ENCODE measurements at regions not wholly inside any gene's neighbourhood (a gene's known extent, or its start where the extent isn't known, plus 50 kb on each side); places are given as distances from the start of the nearest gene placed in this dataset.
A peak's percentile ranks its signal among the peaks of the same experiment; 100 is the strongest.
"Not testable (repeated sequence)": the region's sequence is repeated elsewhere in the genome, so short reads cannot be mapped to it uniquely, and the experiment has no call there.

DNA sequence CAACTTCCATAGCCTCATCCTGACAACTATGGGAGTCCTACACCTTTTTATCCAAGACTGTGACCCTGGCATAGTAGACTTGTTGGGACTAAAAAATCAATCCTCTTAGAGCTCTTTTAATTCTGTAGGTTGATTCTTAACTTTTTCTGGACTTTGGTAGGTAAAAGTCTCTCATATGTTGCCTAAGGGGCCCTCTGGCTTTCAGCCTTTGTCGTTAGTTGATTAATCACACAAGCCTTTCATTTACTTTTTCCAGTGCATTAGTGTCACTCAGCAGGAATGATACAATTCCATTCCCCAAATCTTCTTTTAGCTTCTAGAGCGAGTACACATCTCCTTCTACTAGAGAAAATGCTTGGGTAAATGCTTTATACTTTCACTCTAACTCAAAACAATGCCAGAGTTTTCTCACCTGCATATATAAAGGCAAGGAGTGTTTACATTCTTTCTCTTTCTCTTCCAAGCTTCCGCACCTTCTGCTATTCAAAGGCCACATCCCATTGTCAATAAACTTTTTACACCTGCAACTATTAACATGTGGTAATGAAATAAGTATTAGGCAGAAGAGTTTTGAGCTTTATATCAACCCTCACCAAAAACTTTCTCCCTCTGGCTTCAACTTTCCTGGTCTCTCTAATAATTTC lies 516.6 kb downstream of the FAM181B start:
- Histone ChIP-seq H3K4me1 (ENCODE audit: control insufficient read depth, insufficient read depth, low read length) (no peaks in the 10 kb centered on the region), H3K27ac (ENCODE audit: low read depth, low read length) (no peak overlapping the region), H3K9me3 (ENCODE audit: control insufficient read depth, insufficient read depth, low read length) (no peaks in the 10 kb centered on the region), H3K27me3 (ENCODE audit: control insufficient read depth, insufficient read depth, low read length) (no peaks in the 10 kb centered on the region), H3K36me3 (ENCODE audit: control insufficient read depth, insufficient read depth, low read length) (no peaks in the 10 kb centered on the region), H3K4me3 (ENCODE audit: low read depth, low read length) (no peak overlapping the region)
- DNase-seq (ENCODE audit: low read depth in 4 of 6, low spot score in 6 of 6) = no peak
- WGBS (ENCODE audit: insufficient coverage) = no CpG with 5 or more reads among the region's 3 CpGs

DNA sequence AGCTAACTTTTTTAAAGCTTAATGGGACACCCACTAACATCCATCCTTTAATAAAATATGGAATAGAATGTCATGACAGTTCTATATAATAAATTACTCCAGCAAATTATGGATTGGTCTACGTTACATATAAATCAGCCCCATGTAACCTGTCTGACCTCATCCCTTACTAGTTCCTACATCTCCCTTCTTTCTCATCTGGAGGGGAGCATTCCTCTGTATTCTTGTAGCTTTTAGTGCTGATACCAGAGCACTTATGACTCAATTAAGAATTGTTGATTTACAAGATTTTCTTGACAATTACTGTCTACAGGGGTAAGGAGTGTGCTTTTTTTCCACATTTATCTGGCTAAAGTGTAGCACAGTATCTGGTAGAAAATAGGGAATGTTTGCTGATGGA lies 523.7 kb downstream of the FAM181B start:
- H3K9me3 ChIP-seq (ENCODE audit: control insufficient read depth, insufficient read depth, low read length) = no peaks in the 10 kb centered on the region
- no peaks in the 10 kb centered on the region for H3K4me1 ChIP-seq (ENCODE audit: control insufficient read depth, insufficient read depth, low read length)
- no peak for DNase-seq (ENCODE audit: low read depth in 4 of 6, low spot score in 6 of 6)
- no peak overlapping the region for H3K4me3 ChIP-seq (ENCODE audit: low read depth, low read length)
- no CpG with 5 or more reads among the region's 1 CpG for WGBS (ENCODE audit: insufficient coverage)
- no peaks in the 10 kb centered on the region for H3K36me3 ChIP-seq (ENCODE audit: control insufficient read depth, insufficient read depth, low read length)
- H3K27ac ChIP-seq (ENCODE audit: low read depth, low read length) = no peak overlapping the region
- no peaks in the 10 kb centered on the region for H3K27me3 ChIP-seq (ENCODE audit: control insufficient read depth, insufficient read depth, low read length)

DNA sequence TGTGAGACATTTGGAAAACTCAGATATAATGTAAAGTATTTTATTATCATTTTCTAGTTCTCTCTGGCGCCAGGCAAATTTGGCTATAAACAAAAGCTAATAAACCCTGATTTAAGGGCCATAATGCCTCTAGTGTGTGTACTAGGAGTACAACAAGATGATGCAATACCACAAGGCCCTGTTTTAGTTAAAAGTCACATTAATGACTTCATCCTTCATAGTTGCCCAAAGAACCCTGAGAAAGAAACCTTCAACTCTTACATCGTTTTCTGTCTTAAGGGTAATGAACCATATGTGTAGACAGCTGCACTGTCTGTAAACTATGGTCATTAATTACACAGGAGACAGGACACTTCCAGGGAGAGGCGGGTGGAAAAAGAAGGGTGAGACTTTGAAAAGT lies 538.4 kb downstream of the FAM181B start:
- Histone ChIP-seq H3K4me1 (ENCODE audit: control insufficient read depth, insufficient read depth, low read length) (no peaks in the 10 kb centered on the region), H3K27me3 (ENCODE audit: control insufficient read depth, insufficient read depth, low read length) (no peaks in the 10 kb centered on the region), H3K27ac (ENCODE audit: low read depth, low read length) (no peak overlapping the region), H3K9me3 (ENCODE audit: control insufficient read depth, insufficient read depth, low read length) (no peaks in the 10 kb centered on the region), H3K4me3 (ENCODE audit: low read depth, low read length) (no peak overlapping the region), H3K36me3 (ENCODE audit: control insufficient read depth, insufficient read depth, low read length) (no peaks in the 10 kb centered on the region)
- peak in 1 of 6 donors; percentile 28 for DNase-seq (ENCODE audit: low read depth in 4 of 6, low spot score in 6 of 6)
- WGBS (ENCODE audit: insufficient coverage) = no CpG with 5 or more reads among the region's 3 CpGs

DNA sequence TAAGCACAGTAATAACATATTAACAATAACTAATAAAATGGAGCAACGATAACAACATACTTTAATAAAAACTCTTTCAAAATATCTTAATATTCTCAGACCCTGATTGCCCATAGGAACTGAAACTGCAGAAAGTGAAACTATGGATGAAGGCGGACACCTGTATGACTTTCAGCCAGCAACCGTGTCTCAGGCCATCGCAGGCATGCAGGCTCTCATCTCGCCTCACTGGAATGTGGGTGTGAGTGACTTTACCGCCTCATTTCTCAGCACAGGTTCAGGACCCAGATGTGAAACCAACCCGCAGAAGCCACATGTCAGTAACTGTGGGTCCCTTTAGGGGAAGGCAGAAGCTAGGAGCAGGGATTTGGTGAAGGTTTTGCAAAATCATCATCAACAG lies 539.1 kb downstream of the FAM181B start:
- no peak overlapping the region for H3K27ac ChIP-seq (ENCODE audit: low read depth, low read length)
- H3K27me3 ChIP-seq (ENCODE audit: control insufficient read depth, insufficient read depth, low read length) = no peaks in the 10 kb centered on the region
- H3K36me3 ChIP-seq (ENCODE audit: control insufficient read depth, insufficient read depth, low read length) = no peaks in the 10 kb centered on the region
- 100% methylated on average over 5 of the region's 7 CpGs for WGBS (ENCODE audit: insufficient coverage)
- no peak for DNase-seq (ENCODE audit: low read depth in 4 of 6, low spot score in 6 of 6)
- H3K4me3 ChIP-seq (ENCODE audit: low read depth, low read length) = no peak overlapping the region
- H3K4me1 ChIP-seq (ENCODE audit: control insufficient read depth, insufficient read depth, low read length) = no peaks in the 10 kb centered on the region
- no peaks in the 10 kb centered on the region for H3K9me3 ChIP-seq (ENCODE audit: control insufficient read depth, insufficient read depth, low read length)

DNA sequence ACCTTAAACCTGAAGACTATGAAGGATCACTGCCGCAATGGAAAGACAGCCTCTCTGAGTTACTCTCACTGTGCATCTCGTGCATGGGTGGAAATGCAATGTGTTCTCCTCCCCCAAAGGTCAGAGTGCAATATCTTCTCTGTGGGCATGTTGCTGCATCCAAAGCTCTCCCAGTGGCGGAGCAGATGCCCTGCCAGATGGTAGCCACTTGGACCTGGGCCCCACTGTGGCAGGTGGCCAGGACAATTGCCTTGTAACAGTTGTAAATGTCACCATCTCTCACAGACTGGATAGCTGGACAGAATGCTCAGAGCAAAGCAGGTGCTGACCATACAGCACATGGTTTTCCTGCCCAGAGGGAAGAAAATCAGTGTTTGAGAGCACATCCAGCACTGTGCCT lies 542.0 kb downstream of the FAM181B start:
- no peak overlapping the region for H3K27ac ChIP-seq (ENCODE audit: low read depth, low read length)
- H3K27me3 ChIP-seq (ENCODE audit: control insufficient read depth, insufficient read depth, low read length) = no peaks in the 10 kb centered on the region
- H3K36me3 ChIP-seq (ENCODE audit: control insufficient read depth, insufficient read depth, low read length) = no peaks in the 10 kb centered on the region
- no peaks in the 10 kb centered on the region for H3K4me1 ChIP-seq (ENCODE audit: control insufficient read depth, insufficient read depth, low read length)
- 59% methylated on average over 3 of the region's 3 CpGs for WGBS (ENCODE audit: insufficient coverage)
- DNase-seq (ENCODE audit: low read depth in 4 of 6, low spot score in 6 of 6) = peak in 3 of 6 donors; percentile 6 to 61 (median 49)
- H3K4me3 ChIP-seq (ENCODE audit: low read depth, low read length) = no peak overlapping the region
- no peaks in the 10 kb centered on the region for H3K9me3 ChIP-seq (ENCODE audit: control insufficient read depth, insufficient read depth, low read length)

DNA sequence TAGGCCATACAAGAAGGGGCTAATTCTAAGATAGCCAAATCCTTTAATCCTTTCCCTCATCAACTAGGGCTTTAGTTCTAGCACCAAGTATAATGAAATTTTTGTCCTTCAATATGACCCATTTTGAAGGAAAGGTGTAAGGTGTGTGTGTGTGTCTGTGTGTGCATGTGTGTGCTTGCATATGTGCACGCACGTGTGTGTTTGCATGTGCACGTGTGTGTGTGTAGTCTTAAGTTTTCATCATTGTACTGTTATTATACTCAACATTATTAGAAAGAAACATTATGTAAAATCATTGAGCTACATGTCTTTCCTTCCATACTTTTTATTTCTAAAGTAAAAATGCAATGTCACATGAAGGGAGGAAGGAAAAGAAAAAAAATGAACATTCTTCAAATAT lies 547.7 kb downstream of the FAM181B start:
- Histone ChIP-seq H3K27ac (ENCODE audit: low read depth, low read length) (no peak overlapping the region), H3K4me3 (ENCODE audit: low read depth, low read length) (no peak overlapping the region), H3K4me1 (ENCODE audit: control insufficient read depth, insufficient read depth, low read length) (no peaks in the 10 kb centered on the region), H3K27me3 (ENCODE audit: control insufficient read depth, insufficient read depth, low read length) (no peaks in the 10 kb centered on the region), H3K36me3 (ENCODE audit: control insufficient read depth, insufficient read depth, low read length) (no peaks in the 10 kb centered on the region), H3K9me3 (ENCODE audit: control insufficient read depth, insufficient read depth, low read length) (no peaks in the 10 kb centered on the region)
- DNase-seq (ENCODE audit: low read depth in 4 of 6, low spot score in 6 of 6) = no peak
- no CpG with 5 or more reads among the region's 3 CpGs for WGBS (ENCODE audit: insufficient coverage)

DNA sequence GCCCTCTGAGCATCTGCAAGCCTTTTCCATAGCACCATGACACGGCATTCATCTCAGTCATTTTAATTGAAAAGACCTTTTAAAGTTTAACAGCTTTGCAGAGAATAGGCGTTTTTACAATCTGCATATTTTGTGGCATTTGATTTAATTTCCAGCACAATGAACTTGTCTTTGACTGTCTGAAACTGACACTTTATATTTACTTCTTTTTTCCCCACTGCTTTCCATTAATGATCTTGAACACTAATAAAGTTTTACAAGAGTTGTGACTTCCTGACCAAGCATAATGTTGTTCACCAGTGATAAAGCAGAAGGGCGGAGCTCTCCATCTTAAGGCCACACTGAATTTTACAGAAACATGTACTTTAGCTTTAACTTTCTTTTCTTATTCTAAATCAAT lies 548.7 kb downstream of the FAM181B start:
- Histone ChIP-seq H3K4me1 (ENCODE audit: control insufficient read depth, insufficient read depth, low read length) (no peaks in the 10 kb centered on the region), H3K4me3 (ENCODE audit: low read depth, low read length) (no peak overlapping the region), H3K36me3 (ENCODE audit: control insufficient read depth, insufficient read depth, low read length) (no peaks in the 10 kb centered on the region), H3K27me3 (ENCODE audit: control insufficient read depth, insufficient read depth, low read length) (no peaks in the 10 kb centered on the region), H3K27ac (ENCODE audit: low read depth, low read length) (no peak overlapping the region), H3K9me3 (ENCODE audit: control insufficient read depth, insufficient read depth, low read length) (no peaks in the 10 kb centered on the region)
- no CpG with 5 or more reads among the region's 3 CpGs for WGBS (ENCODE audit: insufficient coverage)
- no peak for DNase-seq (ENCODE audit: low read depth in 4 of 6, low spot score in 6 of 6)

DNA sequence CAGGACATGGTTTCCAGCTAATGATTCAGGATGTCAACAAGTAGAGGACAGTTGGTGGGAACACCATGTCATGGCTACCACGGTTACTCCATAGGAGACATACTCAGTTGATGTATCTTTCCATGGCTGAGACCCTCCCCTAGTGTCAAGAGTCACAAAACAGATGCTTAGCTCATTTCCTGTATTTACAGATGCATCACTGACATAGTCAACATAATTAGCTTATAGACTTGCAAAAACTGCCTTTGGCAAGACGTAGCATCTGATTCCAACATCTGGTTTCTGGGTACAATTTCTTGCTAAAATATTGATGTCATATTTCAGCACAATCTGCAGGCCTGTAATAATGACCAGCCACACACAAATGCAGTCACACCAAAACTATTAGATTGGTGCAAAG lies 550.3 kb downstream of the FAM181B start:
- H3K27ac ChIP-seq (ENCODE audit: low read depth, low read length) = no peak overlapping the region
- no peaks in the 10 kb centered on the region for H3K9me3 ChIP-seq (ENCODE audit: control insufficient read depth, insufficient read depth, low read length)
- no peaks in the 10 kb centered on the region for H3K27me3 ChIP-seq (ENCODE audit: control insufficient read depth, insufficient read depth, low read length)
- H3K4me1 ChIP-seq (ENCODE audit: control insufficient read depth, insufficient read depth, low read length) = no peaks in the 10 kb centered on the region
- DNase-seq (ENCODE audit: low read depth in 4 of 6, low spot score in 6 of 6) = no peak
- no peak overlapping the region for H3K4me3 ChIP-seq (ENCODE audit: low read depth, low read length)
- 83% methylated on average over 1 of the region's 2 CpGs for WGBS (ENCODE audit: insufficient coverage)
- no peaks in the 10 kb centered on the region for H3K36me3 ChIP-seq (ENCODE audit: control insufficient read depth, insufficient read depth, low read length)

DNA sequence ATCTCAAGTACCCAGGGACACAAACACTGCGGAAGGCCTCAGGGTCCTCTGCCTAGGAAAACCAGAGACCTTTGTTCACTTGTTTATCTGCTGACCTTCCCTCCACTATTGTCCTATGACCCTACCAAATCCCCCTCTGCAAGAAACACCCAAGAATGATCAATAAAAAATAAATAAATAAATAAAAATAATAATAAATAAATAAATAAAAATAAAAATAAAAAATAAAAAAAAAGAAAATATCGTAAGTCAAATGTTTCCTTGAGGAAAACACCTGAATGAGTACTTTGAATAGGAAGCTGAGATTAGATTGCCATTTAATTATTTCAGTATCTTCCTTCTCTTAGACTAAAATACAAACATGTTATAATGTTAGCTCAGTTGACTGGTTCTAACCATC lies 551.0 kb downstream of the FAM181B start:
- not testable (repeated sequence) for H3K4me3 ChIP-seq (ENCODE audit: low read depth, low read length); H3K27ac ChIP-seq (ENCODE audit: low read depth, low read length); H3K4me1 ChIP-seq (ENCODE audit: control insufficient read depth, insufficient read depth, low read length); H3K36me3 ChIP-seq (ENCODE audit: control insufficient read depth, insufficient read depth, low read length); H3K27me3 ChIP-seq (ENCODE audit: control insufficient read depth, insufficient read depth, low read length); H3K9me3 ChIP-seq (ENCODE audit: control insufficient read depth, insufficient read depth, low read length); DNase-seq (ENCODE audit: low read depth in 4 of 6, low spot score in 6 of 6)
- no CpG with 5 or more reads among the region's 2 CpGs for whole genome bisulfite sequencing (ENCODE audit: insufficient coverage)

DNA sequence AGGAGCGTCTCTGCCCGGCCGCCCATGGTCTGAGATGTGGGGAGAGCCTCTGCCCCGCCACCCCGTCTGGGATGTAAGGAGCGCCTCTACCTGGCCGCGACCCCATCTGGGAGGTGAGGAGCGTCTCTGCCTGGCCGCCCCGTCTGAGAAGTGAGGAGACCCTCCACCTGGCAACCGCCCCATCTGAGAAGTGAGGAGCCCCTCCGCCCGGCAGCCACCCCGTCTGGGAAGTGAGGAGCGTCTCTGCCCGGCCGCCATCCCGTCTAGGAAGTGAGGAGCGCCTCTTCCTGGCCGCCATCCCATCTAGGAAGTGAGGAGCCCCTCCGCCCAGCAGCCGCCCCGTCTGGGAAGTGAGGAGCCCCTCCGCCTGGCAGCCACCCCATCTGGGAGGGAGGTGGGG lies 551.9 kb downstream of the FAM181B start:
- not testable (repeated sequence) for H3K9me3 ChIP-seq (ENCODE audit: control insufficient read depth, insufficient read depth, low read length); H3K27me3 ChIP-seq (ENCODE audit: control insufficient read depth, insufficient read depth, low read length); H3K4me1 ChIP-seq (ENCODE audit: control insufficient read depth, insufficient read depth, low read length); DNase-seq (ENCODE audit: low read depth in 4 of 6, low spot score in 6 of 6); H3K36me3 ChIP-seq (ENCODE audit: control insufficient read depth, insufficient read depth, low read length); H3K4me3 ChIP-seq (ENCODE audit: low read depth, low read length); H3K27ac ChIP-seq (ENCODE audit: low read depth, low read length)
- 98% methylated on average over 16 of the region's 25 CpGs for WGBS (ENCODE audit: insufficient coverage)

All from spinal cord (tissue), 9 donors.